ENCODE measurements at regions not wholly inside any gene's neighbourhood (a gene's known extent, or its start where the extent isn't known, plus 50 kb on each side); places are given as distances from the start of the nearest gene placed in this dataset.

- Histone ChIP-seq H3K27me3 (ENCODE audit: control insufficient read depth, insufficient read depth, low read length) (no peaks in the 10 kb centered on the region), H3K4me1 (ENCODE audit: control insufficient read depth, insufficient read depth, low read length) (no peaks in the 10 kb centered on the region), H3K9me3 (ENCODE audit: control insufficient read depth, insufficient read depth, low read length) (no peaks in the 10 kb centered on the region), H3K4me3 (ENCODE audit: low read length) (no peak overlapping the region), H3K27ac (ENCODE audit: low read length) (no peak overlapping the region), H3K36me3 (ENCODE audit: control insufficient read depth, insufficient read depth, low read length) (no peaks in the 10 kb centered on the region)
- ATAC-seq (no peak), DNase-seq (no peak)
- Mint-ChIP-seq H3K36me3 (no peaks in the 10 kb centered on the region), H3K4me1 (no peaks in the 10 kb centered on the region), H3K4me3 (no peak overlapping the region), H3K27ac (no peak overlapping the region), H3K27me3 (ENCODE audit: low read depth in 2 of 2) (no peaks in the 10 kb centered on the region), H3K9me3 (peaks cover 21 to 23% of the 10 kb centered on the region in 2 donors)
- 93% methylated on average over 20 of the region's 21 CpGs for WGBS (ENCODE audit: insufficient coverage)
- TF ChIP-seq CTCF (IDR thresholded peaks at IDR 0.05), result no peak
- intact Hi-C loops (cut with micrococcal nuclease), result no loop called here
Measured at GRCh38 chr4:187157380-187157958, 433.8 kb upstream of the FAT1 start.

GRCh38 chr4:187158003-187158402, 434.3 kb upstream of the FAT1 start:
- no peak for TF ChIP-seq CTCF (IDR thresholded peaks at IDR 0.05)
- no peak for DNase-seq
- no peaks in the 10 kb centered on the region for H3K36me3 Mint-ChIP-seq
- H3K4me1 Mint-ChIP-seq, result no peaks in the 10 kb centered on the region
- Histone ChIP-seq H3K36me3 (ENCODE audit: control insufficient read depth, insufficient read depth, low read length) (no peaks in the 10 kb centered on the region), H3K4me1 (ENCODE audit: control insufficient read depth, insufficient read depth, low read length) (no peaks in the 10 kb centered on the region), H3K27me3 (ENCODE audit: control insufficient read depth, insufficient read depth, low read length) (no peaks in the 10 kb centered on the region), H3K9me3 (ENCODE audit: control insufficient read depth, insufficient read depth, low read length) (no peaks in the 10 kb centered on the region), H3K4me3 (ENCODE audit: low read length) (no peak overlapping the region), H3K27ac (ENCODE audit: low read length) (no peak overlapping the region)
- no peak overlapping the region for H3K27ac Mint-ChIP-seq
- no peak overlapping the region for H3K4me3 Mint-ChIP-seq
- 86% methylated on average over 10 of the region's 10 CpGs for WGBS (ENCODE audit: insufficient coverage)
- no peaks in the 10 kb centered on the region for H3K27me3 Mint-ChIP-seq (ENCODE audit: low read depth in 2 of 2)
- ATAC-seq, result no peak
- H3K9me3 Mint-ChIP-seq, result peaks cover 21 to 23% of the 10 kb centered on the region in 2 donors
- intact Hi-C loops (cut with micrococcal nuclease), result no loop called here

- Histone ChIP-seq H3K27ac (ENCODE audit: low read length) (no peak overlapping the region), H3K4me1 (ENCODE audit: control insufficient read depth, insufficient read depth, low read length) (no peaks in the 10 kb centered on the region), H3K9me3 (ENCODE audit: control insufficient read depth, insufficient read depth, low read length) (no peaks in the 10 kb centered on the region), H3K36me3 (ENCODE audit: control insufficient read depth, insufficient read depth, low read length) (no peaks in the 10 kb centered on the region), H3K4me3 (ENCODE audit: low read length) (no peak overlapping the region), H3K27me3 (ENCODE audit: control insufficient read depth, insufficient read depth, low read length) (no peaks in the 10 kb centered on the region)
- H3K4me3 Mint-ChIP-seq, result no peak overlapping the region
- H3K27ac Mint-ChIP-seq, result no peak overlapping the region
- intact Hi-C loops (cut with micrococcal nuclease), result no loop called here
- no peak for TF ChIP-seq CTCF (IDR thresholded peaks at IDR 0.05)
- WGBS (ENCODE audit: insufficient coverage), result 100% methylated on average over 1 of the region's 3 CpGs
- H3K9me3 Mint-ChIP-seq, result peaks cover 13 to 16% of the 10 kb centered on the region in 2 donors
- no peaks in the 10 kb centered on the region for H3K27me3 Mint-ChIP-seq (ENCODE audit: low read depth in 2 of 2)
- no peaks in the 10 kb centered on the region for H3K4me1 Mint-ChIP-seq
- H3K36me3 Mint-ChIP-seq, result no peaks in the 10 kb centered on the region
- ATAC-seq (no peak), DNase-seq (no peak)
Measured at GRCh38 chr4:187160486-187160885, 436.8 kb upstream of the FAT1 start.

- H3K27ac Mint-ChIP-seq, result no peak overlapping the region
- no peaks in the 10 kb centered on the region for H3K36me3 Mint-ChIP-seq
- no peak for TF ChIP-seq CTCF (IDR thresholded peaks at IDR 0.05)
- WGBS (ENCODE audit: insufficient coverage), result 84% methylated on average over 6 of the region's 7 CpGs
- Histone ChIP-seq H3K4me1 (ENCODE audit: control insufficient read depth, insufficient read depth, low read length) (no peaks in the 10 kb centered on the region), H3K27me3 (ENCODE audit: control insufficient read depth, insufficient read depth, low read length) (no peaks in the 10 kb centered on the region), H3K27ac (ENCODE audit: low read length) (no peak overlapping the region), H3K36me3 (ENCODE audit: control insufficient read depth, insufficient read depth, low read length) (no peaks in the 10 kb centered on the region), H3K4me3 (ENCODE audit: low read length) (no peak overlapping the region), H3K9me3 (ENCODE audit: control insufficient read depth, insufficient read depth, low read length) (no peaks in the 10 kb centered on the region)
- DNase-seq (no peak), ATAC-seq (no peak)
- intact Hi-C loops (cut with micrococcal nuclease), result no loop called here
- H3K27me3 Mint-ChIP-seq (ENCODE audit: low read depth in 2 of 2), result no peaks in the 10 kb centered on the region
- peaks cover 11 to 17% of the 10 kb centered on the region in 2 donors for H3K9me3 Mint-ChIP-seq
- no peaks in the 10 kb centered on the region for H3K4me1 Mint-ChIP-seq
- no peak overlapping the region for H3K4me3 Mint-ChIP-seq
Measured at GRCh38 chr4:187166886-187167512, 443.3 kb upstream of the FAT1 start.
